HG02870 (cell line): ENCODE measurements at regions not wholly inside any gene's neighbourhood (a gene's known extent, or its start where the extent isn't known, plus 50 kb on each side); places are given as distances from the start of the nearest gene placed in this dataset.

Source experiments
- ATAC-seq: cut with Tn5 transposase; IDR thresholded peaks from one replicate; pipeline ENCODE4 v1.9.1; 2021; ENCODE audit warnings: mild to moderate bottlenecking, moderate library complexity; ENCODE audit not compliant: unreplicated experiment

- no peak for ATAC-seq
These were observed 347.0 kb downstream of the BTBD3 start for GRCh38 chr20:12264711-12265110.

DNA sequence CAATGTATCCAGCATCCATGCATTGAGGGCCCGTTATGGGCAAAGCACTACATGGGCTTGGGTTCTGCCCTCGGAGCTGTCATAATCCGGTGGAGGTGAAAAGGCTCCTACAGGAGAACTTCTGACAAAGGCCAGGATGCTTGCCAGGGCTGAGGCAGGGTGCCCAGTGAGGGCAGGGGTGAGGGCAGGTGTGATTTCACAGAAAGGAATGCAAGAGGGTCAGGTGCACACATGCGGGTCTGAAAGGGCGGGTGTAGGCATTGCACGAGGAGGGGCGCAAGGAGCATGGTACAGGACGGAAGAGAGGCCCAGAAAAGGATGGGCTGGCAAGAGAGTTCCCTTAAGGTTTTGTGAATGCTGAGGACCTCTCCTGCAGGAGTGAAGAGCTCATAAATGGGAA is 348.0 kb downstream of the BTBD3 start:
- ATAC-seq = no peak

DNA sequence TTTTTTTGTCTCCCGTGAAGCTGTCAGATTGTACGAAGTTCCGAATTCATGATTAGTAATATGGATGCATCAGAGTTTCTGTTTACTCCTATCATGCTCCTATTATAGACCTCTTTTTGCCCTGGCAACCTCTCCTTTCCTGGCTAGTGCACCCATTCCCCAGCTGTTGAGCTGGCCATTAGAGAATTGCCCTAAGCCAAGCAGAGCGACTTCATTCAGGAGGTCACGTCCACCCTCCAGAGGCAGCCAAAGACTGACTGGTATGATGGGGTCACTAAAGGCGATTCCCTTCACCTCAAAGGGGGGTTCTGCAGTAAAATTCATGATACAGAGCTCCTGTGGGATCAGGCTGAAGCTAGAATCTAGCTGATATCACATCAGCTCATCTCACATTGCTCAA is 351.9 kb downstream of the BTBD3 start:
- no peak for ATAC-seq

DNA sequence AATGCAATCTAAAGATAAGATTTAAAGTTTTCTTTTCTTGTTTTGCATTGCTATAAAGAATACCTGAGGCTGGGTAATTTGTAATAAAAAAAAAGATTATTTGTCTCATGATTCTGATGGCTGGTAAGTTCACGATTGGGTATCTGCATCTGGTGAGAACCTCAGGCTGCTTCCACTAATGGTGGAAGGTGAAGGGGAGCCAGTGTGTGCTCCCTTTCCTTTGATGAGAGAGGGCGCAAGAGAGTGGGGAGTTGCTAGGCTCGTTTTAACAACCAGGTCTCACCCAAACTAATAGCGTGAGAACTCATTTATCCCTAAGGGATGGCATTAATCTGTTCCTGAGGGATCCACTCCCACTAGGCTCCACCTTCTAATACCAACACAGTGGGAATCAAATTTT is 353.2 kb downstream of the BTBD3 start:
- no peak for ATAC-seq

GRCh38 chr20:12276011-12276673 is 358.4 kb downstream of the BTBD3 start:
- no peak for ATAC-seq

DNA sequence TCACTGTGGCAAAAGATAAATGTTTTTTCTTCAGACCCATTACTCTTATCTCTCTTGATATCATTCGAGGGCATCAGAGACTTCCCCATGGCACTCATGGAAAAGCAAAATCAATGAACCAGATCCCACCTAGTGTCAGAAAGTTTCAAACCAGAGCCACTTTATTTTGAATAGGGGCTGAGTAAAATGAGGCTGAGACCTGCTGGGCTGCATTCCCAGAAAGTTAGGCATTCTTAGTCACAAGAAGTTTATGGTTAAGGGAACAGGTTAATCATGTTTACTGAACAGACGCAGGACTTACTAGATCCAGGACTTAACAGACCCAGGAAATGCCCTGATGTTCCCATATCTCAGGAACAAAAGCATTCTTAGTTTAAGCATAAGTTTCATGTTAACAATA is 369.9 kb downstream of the BTBD3 start:
- no peak for ATAC-seq

GRCh38 chr20:12289465-12289864 is 371.8 kb downstream of the BTBD3 start:
- no peak for ATAC-seq

DNA sequence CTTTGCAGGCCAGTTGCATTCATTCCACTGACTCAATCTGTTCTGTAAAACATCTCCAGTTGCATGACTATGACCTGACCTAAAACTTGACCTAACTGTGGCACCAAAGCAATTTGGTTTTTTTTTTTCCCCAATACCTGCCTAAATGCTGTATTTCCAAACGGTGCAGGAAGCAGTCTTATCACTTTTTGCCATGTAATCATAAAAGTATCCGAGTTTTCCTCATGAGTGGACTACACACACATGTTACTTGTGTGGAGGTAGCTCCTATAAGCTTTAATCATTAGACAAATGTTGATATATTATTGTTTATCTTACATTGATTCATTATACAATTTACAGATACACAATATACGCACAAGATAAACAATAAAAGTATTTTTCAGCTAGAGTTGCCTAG is 373.7 kb downstream of the BTBD3 start:
- ATAC-seq = no peak

GRCh38 chr20:12293900-12294299 is 376.2 kb downstream of the BTBD3 start:
- ATAC-seq = no peak

DNA sequence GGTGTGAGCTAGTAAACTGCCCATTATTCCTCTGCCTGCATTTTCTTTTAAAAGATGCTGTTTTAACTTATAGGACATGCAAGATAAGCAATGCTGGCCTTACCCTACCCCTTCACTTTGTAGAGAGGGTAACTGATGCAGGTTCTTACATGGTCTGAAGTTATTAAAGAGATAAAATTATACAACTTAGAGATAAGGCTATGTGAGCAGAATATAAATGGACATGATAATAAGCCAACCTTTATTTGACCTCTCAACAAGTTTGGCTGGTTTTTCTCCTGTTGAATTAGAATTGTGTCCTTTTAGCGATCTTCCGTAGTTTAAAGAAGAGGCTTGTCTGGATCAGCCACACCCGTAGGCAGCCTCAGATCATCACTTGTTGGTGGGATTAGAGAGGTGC is 377.0 kb downstream of the BTBD3 start:
- ATAC-seq = no peak

DNA sequence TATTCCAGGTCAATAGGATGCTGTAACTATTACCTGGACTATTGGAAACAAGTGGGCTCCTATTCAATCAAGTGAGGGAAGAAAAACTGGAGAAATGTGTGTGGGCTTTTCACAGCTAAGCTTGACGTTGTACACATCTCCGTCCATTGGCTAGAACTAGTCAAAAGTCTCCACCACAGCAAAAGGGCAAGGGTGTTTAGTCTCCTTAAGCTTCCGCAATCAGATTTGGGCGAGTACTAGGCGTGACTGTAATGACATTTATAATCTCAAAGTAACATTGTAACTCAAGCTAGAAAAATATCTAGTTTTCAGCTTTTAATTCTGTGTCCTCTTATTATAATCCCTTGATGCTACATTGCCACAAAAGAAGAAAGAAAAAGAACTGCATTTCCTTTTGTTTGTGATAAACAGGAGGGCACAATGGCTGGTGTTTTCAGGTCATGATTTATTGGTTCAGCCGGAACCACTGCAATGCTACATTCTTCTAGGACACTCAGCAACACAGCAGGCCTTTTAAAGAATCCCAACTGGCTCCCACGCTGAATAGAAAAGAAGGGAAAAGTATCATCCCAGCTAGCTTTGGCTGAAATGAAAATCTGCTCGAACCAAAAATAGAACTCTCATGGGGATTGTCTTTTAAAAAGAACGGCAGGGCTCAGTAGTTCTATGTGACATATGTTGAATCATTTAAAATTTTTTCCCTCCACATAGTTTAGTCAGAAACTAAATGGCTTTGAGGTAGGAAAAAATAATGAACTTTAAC is 387.7 kb downstream of the BTBD3 start:
- no peak for ATAC-seq

DNA sequence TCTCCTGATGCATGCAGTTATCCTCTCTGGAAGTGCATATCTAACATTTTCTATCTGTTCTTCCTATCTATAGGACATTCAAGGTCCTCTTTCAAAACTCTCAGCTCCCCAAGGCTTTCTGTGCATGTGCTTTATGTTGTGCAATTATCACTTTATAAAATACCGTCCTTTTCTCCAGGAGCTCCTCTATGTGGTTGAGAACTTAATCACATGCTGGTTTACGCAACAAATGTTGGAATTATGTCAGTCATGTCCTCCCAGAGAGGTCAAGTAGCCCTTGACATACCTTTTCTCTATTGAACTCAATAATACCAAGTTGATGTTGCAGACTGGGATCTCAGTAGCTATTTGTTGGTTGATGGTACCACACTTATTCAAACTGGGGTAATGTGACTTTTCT is 388.4 kb downstream of the BTBD3 start:
- ATAC-seq = no peak

GRCh38 chr20:12311094-12311865 is 393.6 kb downstream of the BTBD3 start:
- no peak for ATAC-seq

- ATAC-seq = no peak
These were observed 398.0 kb downstream of the BTBD3 start for GRCh38 chr20:12315652-12316051.

DNA sequence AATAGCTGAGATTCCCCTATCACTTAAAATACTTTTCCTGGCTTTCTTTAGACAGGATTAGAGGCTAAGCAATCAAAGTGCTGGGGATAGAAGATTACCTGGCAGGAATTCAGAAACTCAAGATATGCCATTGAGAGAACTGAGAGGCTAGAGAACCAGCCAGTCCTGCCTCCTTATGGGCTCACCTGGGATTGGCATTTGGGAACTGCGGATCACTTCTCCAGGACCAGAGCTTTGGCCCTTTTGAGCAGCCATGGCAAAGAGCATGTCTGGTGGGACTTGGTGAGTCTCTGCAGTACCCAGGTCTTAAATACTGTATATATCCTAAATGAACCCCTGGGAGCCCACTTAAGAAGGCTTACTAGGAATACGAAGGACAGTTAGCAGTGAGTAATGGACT is 399.1 kb downstream of the BTBD3 start:
- ATAC-seq = no peak

- ATAC-seq = no peak
These were observed 399.7 kb downstream of the BTBD3 start for GRCh38 chr20:12317433-12317832.

- ATAC-seq = no peak
These were observed 400.4 kb downstream of the BTBD3 start for GRCh38 chr20:12318043-12318442.

DNA sequence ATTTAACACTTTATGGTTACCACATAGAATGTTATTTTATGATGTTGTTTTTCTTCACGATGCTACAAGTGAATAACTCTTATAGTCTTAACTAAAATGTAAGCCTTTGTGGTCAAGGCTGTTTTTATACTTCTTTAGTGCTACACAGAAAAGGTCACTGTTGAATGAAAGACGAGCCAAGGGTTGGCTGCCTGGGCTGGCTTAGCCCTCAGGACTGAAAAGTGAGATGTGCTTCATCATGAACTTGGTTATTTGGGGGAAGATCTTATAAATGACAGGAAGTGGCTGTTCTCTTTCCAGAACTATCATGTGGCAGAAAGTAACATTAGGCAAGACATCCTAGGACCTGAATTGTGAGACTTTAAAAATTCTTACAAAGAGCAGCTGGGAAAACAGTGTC is 404.0 kb downstream of the BTBD3 start:
- ATAC-seq = no peak

DNA sequence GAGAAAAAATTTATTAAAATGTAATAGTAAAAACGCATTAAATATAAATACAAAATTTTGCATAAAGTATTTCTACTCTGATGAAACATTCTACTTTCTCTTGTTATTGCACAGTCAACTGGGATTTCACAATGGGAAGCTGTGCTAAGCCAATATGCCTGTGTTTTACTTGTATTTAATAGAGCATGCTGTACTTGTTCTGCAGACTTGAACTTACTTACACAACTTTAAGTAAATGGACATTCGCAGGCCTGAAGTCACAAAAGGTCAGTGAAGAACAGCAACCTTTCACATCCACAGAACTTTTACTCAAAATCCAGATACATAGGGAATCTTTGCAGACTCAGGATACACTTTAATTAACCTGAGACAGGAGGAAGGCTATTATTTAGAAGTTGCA is 409.5 kb downstream of the BTBD3 start:
- no peak for ATAC-seq

GRCh38 chr20:12331236-12331635 is 413.5 kb downstream of the BTBD3 start:
- ATAC-seq = no peak

DNA sequence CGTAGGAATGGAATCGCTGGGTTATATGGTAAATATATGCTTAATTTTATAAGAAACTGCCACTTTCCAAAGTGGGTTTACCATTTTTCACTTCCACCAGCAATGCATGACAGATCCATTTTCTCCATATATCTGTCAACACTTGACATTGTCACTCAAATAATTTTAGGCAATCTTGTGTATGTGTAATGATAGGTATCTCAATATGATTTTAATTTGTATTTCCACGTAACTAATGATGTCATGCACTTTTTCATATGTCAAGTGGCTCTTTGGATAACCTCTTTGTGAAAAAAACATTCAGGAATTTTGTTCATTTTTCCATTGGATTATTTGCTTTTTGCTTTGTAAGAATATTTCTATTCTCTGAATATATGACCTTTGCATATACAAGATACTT is 419.9 kb downstream of the BTBD3 start:
- ATAC-seq = no peak

DNA sequence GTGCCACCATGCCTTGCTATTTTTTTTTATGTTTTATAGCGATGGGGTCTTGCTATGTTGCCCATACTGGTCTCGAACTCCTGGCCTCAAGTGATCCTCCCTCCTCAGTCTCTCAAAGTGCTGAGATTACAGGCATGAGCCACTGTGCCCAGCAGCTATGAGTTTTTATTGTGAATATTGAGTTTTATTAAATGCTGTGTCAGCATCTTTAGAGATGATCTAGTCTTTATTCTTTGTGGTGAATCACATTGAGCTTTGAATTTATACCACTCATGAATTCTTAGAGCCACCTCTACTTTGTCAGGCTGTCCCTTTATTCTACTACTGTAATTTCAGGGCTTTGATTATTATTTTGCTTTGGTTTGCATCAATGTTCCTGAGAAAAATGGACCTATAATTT is 428.3 kb downstream of the BTBD3 start:
- ATAC-seq = no peak
